Globus pallidus (tissue), 1 donor: ENCODE measurements at regions not wholly inside any gene's neighbourhood (a gene's known extent, or its start where the extent isn't known, plus 50 kb on each side); places are given as distances from the start of the nearest gene placed in this dataset.

Source experiments
- DNase-seq: peaks from one replicate; pipeline ENCODE4 v3.0.0-alpha.2; 2015; ENCODE audit warnings: low spot score

DNA sequence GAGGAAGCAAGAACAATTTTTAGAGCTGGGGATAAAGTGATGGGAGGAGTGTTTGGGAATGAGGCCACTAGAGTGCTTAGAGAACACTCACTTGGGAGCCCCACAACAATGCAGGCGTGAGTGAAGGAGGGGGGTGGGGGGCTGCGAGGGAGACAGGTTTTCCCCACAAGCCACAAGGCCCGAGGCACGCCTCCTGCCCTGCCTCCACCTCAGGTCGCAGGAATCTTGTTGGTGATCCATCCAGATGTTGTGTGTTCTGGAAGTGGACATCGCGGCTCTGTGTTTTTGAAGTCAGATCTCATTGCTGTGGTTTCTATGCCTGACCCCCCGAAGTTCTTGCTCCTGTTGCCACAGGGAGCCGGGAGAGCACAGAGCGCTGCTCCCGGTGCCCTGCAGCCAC, 178.0 kb upstream of the BMPER start:
- no peak for DNase-seq

DNA sequence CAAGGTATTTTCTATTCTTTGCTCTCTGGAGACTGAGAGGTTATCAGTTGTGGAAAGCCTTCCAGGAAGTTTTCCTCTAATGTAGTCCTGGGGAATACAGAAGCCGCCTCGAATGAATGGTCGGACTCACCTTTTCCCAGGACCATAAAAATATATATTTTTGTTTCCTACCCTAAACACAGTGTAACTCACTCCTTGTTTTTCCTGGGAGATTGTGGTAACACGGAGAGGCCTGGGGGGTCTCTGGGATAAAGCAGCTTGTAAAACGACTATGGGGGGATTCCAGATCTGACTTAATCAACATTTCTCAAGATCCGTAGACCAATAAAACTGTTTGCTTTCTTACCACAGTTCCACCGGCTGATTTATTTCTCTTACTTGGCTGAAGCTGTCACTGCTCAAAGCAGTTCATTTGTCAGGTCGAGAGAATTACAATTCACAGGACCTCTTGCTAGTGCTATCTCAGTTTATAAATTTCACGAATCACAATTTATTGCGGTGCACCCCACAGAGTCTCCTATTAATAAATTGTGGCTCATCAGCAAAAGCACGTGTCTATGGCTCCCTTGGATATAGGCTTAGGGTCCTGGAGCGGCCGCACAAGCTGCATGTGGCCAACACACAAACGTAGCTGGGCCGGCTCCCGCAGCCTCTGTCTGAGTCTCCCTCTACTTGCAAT, 176.3 kb upstream of the BMPER start:
- no peak for DNase-seq

DNA sequence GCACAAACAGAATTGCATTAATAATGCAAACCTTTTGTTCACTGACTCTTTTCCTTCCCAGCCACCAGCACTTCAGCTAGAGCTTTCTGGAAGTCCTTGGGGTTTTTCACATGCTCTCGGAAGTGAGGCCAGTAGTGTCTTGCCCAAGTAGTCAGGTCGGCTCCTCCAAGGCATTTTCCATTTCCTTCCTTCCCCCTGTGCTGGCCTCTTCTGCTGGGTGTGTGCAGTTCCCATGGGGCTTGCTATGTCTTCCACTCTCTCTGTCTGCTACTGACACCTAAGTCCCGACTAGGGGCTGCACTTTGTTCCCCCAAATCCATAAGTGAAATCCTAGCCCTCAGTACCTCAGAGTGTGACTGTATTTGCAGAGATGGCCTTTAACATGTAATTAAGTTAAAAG, 175.6 kb upstream of the BMPER start:
- no peak for DNase-seq

DNA sequence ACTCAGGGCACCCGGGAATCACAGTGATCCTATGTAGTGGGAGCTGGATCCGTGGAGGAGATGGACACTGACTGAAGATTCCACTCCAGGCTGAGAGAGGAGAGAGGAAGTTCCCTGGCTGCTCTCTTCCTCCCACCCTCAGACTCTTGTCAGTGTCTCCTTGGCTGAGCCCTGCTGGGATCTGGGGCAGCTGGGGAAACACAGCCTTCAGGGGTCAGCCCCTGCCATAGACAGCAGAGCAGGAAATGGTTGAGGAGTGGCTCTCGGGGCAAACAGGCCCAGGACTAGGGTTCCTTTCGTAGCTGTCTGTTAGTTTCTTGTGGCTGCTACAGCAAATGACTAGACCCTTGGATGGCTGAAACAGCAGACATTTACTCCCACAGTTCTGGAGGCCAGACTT, 174.4 kb upstream of the BMPER start:
- no peak for DNase-seq

DNA sequence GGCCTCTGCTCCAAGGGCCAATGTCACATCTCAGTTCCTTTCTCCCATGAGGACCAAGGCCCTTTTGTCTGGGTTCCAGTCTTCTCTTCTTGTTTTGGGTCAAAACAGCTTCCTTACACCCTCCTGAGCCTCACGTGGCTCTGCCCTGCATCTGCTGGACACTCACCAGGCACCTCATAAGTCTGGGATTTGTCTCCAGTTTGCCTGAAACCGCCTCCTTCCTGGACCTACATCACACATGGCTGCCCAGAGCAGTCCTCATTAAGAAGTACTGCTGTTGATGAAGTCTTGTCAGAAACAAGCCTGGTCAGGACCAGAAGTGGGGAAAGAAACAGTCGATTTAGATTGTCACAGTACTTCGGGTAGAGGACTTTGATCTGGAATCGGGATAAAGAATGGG, 173.4 kb upstream of the BMPER start:
- DNase-seq: no peak

DNA sequence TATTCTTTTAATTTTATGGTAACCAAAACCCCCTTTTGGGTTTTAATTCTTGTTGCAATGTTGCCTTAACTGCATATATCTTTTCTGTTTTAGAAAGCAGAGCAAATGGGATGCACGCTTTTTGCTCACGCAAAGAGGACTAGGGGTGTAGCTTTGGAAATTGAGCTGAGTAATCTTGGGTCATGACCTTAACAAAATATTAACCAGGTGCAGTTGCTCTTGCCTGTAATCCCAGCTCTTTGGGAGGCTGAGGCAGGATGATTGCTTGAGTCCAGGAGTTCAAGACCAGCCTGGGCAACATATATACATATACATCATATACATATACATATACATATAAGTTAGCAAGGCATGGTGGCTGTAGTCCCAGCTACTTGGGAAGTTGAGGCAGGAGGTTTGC, 172.9 kb upstream of the BMPER start:
- no peak for DNase-seq

DNA sequence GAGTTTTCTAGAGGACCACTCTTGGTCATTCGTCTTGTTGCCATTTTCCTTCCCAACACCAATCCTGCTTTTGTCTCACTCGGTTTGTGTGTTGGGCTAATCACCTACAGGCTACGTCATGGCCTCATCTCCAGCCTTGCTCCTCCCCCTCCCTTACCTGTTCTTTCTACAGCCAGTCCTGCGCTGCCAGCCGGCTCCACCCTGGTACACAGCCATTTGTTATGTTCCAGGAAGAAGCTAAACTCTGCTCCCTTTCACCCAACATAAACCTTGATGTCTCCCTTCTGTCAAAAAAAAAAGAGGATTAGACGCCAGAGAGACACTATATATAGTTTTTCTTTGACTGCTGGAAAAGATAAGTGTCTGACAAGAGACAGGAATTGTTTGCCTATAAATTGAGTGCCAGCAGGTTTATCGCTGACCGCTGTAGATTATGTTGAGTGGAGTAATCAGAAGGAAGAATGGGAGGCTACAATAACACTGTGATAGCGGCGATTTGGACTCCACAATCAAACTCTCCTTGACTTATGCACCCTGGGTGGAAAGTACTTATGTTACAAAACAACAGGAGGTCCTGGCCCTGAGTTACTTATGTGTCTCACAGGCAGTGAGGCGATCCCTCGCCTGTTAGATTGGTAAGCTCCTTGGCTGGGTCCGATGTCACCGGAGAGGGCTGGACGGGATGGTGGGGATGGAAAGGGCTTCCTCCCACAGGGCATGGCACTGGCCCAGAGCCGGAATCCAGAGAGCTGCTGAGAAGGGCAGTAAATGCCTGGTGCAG, 171.3 kb upstream of the BMPER start:
- DNase-seq: no peak

DNA sequence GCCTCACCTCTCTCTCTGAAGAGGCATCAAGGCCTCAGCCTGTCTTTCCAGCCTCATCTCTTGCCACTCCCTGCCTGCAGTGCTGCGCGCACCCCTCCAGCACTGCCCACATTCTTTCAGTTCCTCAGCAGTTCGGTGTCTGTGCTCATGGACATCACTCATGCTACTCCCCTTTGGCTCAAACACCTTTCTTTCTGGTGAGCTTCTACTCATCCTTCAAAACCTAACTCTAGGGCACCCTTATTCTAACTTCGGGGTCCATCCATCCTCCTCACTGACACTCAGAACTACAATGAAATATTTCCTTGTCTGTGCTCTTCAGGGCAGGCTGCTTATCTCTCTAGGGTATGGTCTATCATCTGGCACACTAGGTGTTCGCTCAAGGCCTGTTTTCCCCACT, 169.9 kb upstream of the BMPER start:
- no peak for DNase-seq

DNA sequence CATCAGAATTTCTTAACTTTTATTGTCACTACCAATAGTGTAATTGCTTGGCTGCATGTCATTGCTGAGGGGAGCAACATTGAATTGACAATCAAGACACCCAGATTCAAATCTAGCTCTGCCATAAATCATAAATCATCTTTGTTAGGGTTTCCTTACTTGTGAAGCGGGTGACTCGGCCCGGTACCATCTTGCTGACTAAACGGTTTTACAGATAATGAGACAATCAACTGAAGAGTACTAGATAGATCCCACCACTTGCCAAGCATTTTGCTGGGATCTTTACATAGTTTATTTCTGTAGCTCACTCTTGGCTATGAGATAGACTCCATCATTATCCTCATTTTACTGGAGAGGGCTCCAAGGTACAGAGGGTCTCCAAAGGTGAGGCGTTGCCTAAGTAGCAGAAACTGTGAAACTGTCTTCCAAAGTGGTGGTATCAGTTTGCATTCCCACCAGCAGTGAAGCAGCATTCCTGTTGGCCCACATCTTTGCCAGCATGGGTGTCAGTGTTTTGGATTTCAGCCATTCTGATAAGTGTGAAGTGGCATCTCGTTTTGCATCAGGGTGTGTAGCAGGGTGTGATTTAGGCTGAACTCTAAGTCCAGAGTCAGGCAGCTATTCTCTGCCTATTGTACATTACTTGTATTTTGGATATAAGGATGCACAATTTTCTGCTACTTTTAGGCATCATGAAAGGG, 168.7 kb upstream of the BMPER start:
- no peak for DNase-seq

DNA sequence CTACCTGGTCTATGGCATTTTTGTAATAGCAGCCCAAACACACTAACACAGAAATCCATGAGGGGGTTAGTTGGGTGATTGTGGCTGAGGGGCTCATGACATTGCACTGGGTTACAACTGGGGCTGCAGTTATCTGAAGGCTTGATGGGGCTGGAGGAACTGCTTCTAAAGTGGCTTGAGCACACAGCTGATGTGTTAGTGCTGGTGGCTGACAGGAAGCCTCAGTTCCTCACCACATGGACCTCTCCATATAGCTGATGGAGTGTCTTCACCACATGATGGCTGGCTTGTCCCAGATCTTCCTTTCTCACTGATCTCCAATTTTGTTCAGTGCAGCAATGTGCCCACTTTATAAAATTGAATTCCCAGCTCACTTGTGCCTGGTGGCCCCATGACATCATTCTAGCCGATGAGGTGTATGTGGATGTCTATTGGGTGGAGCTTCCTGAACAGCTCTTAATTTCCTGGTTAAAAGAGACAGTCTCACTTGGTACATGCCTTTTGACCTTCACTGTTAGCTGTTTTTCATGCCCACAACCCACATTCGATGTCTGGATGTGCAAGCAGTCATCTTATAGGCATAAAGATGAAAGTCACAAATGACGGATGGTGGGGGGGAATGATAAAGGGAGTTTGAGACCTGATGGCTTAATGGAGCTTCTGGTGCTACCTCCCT, 166.9 kb upstream of the BMPER start:
- DNase-seq: no peak

DNA sequence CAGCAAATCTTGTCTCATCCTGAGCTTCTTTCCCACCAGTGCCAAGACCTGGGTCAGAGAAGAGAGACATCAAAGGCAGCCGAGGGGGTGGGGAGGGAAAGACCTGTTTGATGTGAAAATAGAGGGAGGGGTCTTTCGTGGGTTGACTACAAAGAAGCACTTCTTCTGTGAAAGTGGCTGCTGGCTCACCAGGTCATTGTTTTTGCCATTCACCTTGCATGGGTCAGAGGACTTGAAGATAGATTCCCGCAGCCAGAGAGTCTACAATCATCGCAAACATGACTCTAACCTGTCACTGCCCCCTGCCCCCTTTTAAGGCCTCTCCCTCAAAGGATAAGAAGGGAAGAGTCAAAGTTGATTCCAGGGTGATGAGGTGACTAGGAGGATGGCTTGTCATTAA, 166.1 kb upstream of the BMPER start:
- DNase-seq: no peak

DNA sequence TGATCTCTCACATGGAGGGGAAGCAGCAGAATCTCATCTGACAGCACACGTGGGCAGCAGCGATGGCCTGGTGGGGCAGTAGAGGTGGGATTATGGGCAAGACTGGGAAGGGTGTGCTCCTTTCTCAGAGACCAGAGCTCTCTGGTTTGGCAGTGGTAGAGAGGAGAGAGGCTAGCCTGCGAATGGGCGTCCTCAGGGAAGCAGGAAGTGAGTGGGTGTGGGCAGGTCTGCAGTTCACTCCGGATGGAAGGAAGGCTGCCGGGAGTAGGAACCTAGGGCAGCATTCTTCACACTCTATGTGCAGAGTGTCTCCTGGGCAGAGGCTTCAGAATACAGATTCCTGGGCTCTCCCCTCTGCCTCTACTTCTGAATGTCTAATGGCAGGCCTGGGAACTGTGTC, 162.8 kb upstream of the BMPER start:
- DNase-seq: no peak

DNA sequence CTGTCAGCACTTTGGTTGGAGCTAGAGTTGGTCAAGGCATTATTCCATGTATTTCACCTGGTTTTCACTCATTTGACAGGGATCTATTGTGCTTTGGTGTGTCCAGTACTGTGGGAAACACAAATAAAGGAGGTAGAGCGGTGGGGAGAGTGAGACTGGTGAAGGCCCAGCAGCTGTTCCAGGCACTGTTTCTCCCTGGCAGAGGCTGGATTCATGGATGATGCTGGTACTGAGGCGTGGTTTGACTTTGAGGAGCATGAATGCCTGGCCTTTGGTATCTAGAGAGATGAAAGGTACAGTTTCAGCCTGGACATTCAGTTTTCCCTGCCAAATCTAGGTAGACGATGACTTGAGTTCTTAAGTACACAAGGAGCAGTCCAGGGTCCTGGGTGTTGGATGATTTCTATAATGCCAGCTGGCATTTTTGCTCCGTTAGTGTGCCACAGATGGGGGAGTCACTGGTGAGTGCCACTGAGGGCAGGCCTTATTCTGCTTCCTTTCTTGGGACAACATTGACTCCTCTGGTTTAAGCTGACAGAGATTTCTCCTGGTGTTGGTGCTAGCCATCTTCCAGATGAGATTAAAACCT, 162.2 kb upstream of the BMPER start:
- DNase-seq: no peak

DNA sequence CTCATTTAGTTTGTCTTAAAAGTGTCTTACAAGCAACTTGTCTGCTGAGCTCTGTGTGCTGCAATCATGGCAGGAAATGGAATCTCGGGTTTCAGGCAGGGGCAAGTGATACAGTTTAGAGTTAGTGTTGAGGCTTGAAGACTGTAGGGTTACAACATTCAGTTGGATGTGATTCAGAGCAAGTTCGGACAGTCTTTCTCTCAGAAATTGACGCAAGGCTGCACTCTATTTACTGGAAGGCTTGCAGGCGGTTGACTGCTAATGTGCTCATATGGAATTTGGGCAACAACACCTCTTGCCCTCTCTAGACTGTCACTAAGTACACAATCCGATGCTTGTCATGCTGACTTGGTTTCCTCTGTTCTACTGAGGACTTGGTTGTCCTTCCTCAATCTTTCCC, 161.7 kb upstream of the BMPER start:
- no peak for DNase-seq

DNA sequence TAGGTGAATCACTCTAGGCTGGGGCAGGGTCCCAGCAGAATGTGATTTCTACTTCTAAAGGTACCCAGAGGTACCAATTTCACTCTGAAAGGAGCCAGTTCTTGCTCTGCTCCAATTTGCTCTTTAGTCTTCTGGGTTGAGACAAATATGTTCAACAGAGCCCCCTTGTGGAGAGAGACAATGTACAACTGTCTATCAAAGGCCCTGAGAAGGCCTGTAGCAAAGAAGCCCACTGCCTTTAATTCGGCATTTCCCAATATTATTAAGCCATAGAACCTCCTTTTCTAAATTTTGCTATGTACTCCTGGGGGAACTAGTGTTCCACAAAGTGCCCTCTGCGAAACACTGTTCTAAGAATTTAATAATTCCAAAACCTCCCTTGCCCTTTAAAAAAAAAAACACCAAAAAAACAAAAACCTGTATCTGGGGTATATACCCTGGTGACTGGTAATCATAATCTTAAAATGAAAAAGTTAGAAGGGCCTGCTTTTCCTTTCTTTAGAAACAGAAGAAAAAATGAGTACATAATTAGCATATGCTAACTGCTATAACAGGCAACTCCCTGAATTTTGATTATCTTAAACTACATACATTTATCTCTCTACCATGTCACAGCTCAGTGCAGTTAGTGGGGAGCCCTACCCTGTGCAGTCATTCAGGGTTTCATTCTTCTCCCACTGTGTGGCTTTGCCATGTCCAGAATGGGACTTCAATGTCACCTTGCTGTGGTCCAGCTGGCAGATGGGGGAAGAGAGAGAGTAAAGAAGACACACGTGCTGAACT, 160.9 kb upstream of the BMPER start:
- DNase-seq: no peak

DNA sequence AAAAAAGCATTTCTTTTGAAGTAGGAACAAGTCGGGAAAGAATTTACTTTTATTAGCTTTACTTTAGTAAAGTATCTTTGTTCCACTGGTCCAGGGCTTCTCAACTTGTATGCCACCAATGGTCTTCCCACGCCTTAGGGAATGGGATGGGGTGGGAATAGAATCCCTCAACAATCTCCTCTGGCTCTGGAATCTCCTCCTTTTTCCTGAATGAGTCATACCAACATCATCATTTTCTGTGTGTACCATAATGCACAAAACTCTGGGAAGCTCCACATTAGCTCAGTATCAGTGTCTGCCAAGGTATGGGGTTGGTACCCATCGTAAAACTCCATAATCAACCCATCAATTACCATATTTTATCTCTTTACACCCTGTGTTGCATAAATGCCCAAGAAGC, 159.4 kb upstream of the BMPER start:
- no peak for DNase-seq

DNA sequence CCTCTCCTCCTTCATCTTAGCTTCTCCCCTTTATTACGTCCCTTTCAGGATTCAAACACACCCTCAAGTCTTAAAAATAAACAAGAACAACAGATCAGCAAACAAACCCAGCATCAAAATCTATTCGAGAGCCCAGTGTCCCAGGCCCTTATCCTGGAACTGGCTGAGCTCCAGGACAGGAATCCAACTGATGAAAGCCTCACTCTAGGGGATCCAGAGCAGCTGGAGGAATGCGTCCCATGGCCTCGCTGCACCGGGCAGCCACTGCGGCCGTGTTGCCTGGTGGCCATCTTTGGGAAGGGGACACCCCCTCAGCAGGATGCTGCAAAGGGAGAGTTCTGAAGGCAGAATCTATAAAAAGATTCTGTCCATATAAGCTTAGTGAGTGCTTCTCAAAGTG, 156.5 kb upstream of the BMPER start:
- DNase-seq: no peak

DNA sequence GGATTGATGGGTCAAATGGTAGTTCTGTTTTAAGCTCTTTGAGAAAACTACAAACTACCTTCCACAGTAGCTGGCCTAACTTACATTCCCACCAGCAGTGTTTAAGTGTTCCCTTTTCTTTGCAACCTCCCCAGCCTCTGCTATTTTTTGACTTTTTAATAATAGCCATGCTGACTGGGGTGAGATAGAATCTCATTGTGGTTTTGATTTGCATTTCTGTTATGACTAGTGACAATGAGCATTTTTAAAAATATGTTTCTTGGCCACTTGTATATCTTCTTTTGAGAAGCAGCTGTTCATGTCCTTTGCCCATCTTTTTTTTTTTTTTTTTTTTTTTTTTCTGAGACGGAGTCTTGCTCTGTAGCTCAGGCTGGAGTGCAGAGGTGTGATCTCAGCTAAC, 155.2 kb upstream of the BMPER start:
- no peak for DNase-seq

DNA sequence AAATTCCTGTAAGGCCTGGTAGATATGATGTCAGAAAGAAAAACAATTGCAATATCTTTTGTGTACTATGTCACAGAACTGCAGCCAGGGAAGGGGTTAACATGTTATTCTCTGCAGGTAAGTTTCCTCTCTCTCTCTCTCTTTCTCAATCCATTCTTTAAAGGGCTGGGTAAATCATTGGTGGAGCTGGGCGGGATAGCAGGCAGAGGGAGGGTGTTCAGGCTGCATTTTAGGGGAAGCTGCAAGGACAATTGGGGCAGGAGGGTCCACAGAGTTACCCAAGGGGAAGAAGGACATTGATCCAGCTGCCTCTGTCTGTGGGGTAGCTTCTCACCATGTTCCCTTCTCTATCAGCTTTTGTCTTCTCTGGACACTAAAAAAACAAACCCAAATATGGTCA, 153.9 kb upstream of the BMPER start:
- DNase-seq: no peak

DNA sequence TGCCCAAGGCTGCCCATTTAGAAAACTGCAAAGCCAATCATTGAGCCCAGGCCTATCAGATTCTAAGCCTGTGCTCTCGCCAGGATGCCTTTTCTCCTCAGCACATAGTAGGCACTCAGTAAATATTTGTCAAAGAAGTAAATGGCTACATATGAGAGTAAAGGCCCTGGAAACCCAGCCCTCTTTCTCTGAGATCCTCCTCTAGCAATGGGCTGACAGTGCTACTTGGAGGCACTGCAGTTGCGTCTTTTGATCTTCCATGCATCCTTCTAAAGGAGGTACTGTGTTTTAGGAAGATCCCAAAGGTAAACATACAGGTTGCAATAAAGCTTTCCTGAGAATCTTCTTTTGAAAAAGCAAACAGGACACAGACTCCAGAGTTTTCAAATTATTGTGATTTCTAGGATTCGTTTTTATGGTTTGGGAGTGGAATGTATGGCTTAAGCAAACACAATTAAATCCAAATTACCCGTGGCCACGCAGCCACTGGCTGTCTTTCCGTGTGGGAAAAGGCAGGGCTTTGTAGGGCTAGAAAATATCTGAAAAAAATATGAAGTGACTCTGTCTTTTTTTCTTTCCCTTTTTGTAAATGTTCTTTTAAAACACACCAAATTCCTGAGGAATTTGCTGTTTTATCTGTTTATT, 151.3 kb upstream of the BMPER start:
- no peak for DNase-seq
